ENCODE measurements at regions not wholly inside any gene's neighbourhood (a gene's known extent, or its start where the extent isn't known, plus 50 kb on each side); places are given as distances from the start of the nearest gene placed in this dataset.

DNA sequence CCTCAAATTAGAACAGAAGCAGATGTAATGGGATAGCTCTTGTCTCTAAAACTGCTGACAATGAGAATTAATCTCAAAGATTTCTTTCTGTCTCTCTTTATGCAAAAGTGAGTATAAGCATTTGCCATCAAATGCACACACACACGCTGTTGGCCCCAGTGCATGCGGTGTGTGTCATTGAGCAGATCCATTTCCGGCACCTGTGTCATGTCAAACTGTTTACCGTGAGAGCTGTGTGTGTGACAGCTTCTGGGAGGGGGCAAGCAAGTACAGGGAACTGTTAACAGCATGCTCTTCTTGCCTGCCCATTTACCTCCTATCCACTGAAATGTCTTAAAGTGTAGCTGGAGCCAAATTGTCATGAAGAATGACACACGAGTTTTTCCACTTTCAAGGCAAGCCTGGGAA, 297.9 kb upstream of the FAT4 start:
- TF ChIP-seq EP300 (IDR thresholded peaks at IDR 0.05) (no peak), POLR2A (IDR thresholded peaks at IDR 0.05) (no peak)
- TF ChIP-seq, protein P1, sequence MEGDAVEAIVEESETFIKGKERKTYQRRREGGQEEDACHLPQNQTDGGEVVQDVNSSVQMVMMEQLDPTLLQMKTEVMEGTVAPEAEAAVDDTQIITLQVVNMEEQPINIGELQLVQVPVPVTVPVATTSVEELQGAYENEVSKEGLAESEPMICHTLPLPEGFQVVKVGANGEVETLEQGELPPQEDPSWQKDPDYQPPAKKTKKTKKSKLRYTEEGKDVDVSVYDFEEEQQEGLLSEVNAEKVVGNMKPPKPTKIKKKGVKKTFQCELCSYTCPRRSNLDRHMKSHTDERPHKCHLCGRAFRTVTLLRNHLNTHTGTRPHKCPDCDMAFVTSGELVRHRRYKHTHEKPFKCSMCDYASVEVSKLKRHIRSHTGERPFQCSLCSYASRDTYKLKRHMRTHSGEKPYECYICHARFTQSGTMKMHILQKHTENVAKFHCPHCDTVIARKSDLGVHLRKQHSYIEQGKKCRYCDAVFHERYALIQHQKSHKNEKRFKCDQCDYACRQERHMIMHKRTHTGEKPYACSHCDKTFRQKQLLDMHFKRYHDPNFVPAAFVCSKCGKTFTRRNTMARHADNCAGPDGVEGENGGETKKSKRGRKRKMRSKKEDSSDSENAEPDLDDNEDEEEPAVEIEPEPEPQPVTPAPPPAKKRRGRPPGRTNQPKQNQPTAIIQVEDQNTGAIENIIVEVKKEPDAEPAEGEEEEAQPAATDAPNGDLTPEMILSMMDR (IDR thresholded peaks at IDR 0.05): no peak
